ENCODE measurements at regions not wholly inside any gene's neighbourhood (a gene's known extent, or its start where the extent isn't known, plus 50 kb on each side); places are given as distances from the start of the nearest gene placed in this dataset.

- TF ChIP-seq EP300 (IDR thresholded peaks at IDR 0.05; ENCODE audit: borderline replicate concordance in 1 of 2, low read depth in 2 of 2, low read length in 2 of 2) (no peak), JUN (IDR thresholded peaks at IDR 0.05; ENCODE audit: low read depth, low read length) (no peak), BCL11A (IDR thresholded peaks at IDR 0.05; ENCODE audit: low read depth in 2 of 2, low read length in 2 of 2) (no peak), KDM5A (IDR thresholded peaks at IDR 0.05; ENCODE audit: low read length) (no peak), JUND (IDR thresholded peaks at IDR 0.05; ENCODE audit: low read length) (no peak), CHD7 (IDR thresholded peaks at IDR 0.05; ENCODE audit: insufficient replicate concordance, low read length) (no peak), PHF8 (conservative IDR thresholded peaks at IDR 0.05; ENCODE audit: low read depth, low read length) (no peak)
Measured at GRCh38 chr4:8702020-8702495, 109.5 kb downstream of the CPZ start (continued).

Data from H1 (cell line).